Endothelial cell (in vitro differentiated cells): ENCODE measurements at regions not wholly inside any gene's neighbourhood (a gene's known extent, or its start where the extent isn't known, plus 50 kb on each side); places are given as distances from the start of the nearest gene placed in this dataset.

Experiments
- DNase-seq: peaks from one replicate; pipeline ENCODE4 v3.0.0; 2021; ENCODE audit warnings: low spot score
- H3K27ac Mint-ChIP-seq: one replicate; pipeline ENCODE4 v1.8.0; 2021; ENCODE audit warnings: mixed read lengths, inconsistent platforms; ENCODE audit not compliant: unreplicated experiment
- H3K27me3 Mint-ChIP-seq: one replicate; pipeline ENCODE4 v1.8.0; 2021; ENCODE audit warnings: mild to moderate bottlenecking, moderate library complexity, mixed read lengths, inconsistent platforms; ENCODE audit not compliant: unreplicated experiment
- H3K36me3 Mint-ChIP-seq: one replicate; pipeline ENCODE4 v1.8.0; 2021; ENCODE audit warnings: mild to moderate bottlenecking, low read depth, mixed read lengths, inconsistent platforms; ENCODE audit not compliant: unreplicated experiment
- H3K4me1 Mint-ChIP-seq: one replicate; pipeline ENCODE4 v1.8.0; 2021; ENCODE audit warnings: mild to moderate bottlenecking, mixed read lengths, inconsistent platforms; ENCODE audit not compliant: unreplicated experiment
- H3K4me3 Mint-ChIP-seq: one replicate; pipeline ENCODE4 v1.8.0; 2021; ENCODE audit warnings: mild to moderate bottlenecking, mixed read lengths, inconsistent platforms; ENCODE audit not compliant: unreplicated experiment
- H3K9me3 Mint-ChIP-seq: one replicate; pipeline ENCODE4 v1.8.0; 2021; ENCODE audit warnings: mixed read lengths, inconsistent platforms; ENCODE audit not compliant: unreplicated experiment
- CTCF ChIP-seq: fragments of 200-600 bp; sonication (generic); IDR thresholded peaks from one replicate; pipeline ENCODE4 v1.5.0; 2021; ENCODE audit warnings: antibody characterized with exemption; ENCODE audit not compliant: unreplicated experiment

- Mint-ChIP-seq H3K4me3 (no peak overlapping the region), H3K9me3 (no peaks in the 10 kb centered on the region), H3K27ac (no peak overlapping the region), H3K36me3 (no peaks in the 10 kb centered on the region), H3K4me1 (peaks cover 7% of the 10 kb centered on the region), H3K27me3 (no peaks in the 10 kb centered on the region)
- DNase-seq: no peak
- no peak for TF ChIP-seq CTCF
Measured at GRCh38 chr6:104414723-104415122, 445.0 kb downstream of the HACE1 start.

DNA sequence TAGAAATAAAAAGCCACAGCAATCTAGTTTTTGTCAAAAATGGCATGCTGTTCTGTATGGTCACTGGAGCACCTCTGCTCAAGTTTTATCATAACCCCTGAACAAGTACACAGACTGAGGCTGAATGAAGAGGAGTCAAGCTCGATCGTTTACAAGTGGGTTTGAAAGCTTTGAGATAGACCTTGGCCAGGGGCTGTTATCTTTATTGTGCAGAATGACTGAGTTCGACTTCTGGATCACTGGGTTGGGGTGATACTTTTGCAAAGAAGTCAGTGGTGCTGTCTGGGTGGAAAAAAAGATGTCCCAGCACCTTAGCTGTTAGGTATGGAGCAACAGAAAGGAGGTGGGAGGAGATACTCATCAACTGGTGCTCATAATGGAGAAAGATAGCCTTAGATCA, 446.0 kb downstream of the HACE1 start:
- no peak for DNase-seq
- Mint-ChIP-seq H3K4me1 (peaks cover 10% of the 10 kb centered on the region), H3K4me3 (no peak overlapping the region)

DNA sequence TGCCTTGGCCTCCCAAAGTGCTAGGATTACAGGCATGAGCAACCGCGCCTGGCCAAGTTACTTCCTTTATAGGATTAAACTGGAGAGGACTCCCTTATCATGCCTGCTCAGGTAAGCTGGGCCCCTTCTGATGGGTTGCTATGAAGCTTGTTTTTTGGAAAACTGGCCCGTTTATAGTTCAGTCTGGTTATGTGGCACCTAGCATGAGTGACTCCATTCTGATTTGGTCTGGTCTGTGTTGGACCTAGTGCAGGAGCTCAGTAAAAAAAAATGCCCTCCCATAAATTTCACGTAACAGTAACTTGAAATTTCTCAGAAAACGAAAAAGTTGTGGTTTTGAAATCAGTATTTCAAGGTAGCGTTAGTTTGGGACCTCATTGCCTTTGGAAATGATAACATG, 448.4 kb downstream of the HACE1 start:
- DNase-seq: no peak
- Mint-ChIP-seq H3K4me3 (no peak overlapping the region), H3K27ac (no peak overlapping the region), H3K36me3 (no peaks in the 10 kb centered on the region), H3K27me3 (no peaks in the 10 kb centered on the region), H3K9me3 (no peaks in the 10 kb centered on the region), H3K4me1 (peaks cover 11% of the 10 kb centered on the region)
- TF ChIP-seq CTCF: no peak

More for the DNA sequence above, 446.0 kb downstream of the HACE1 start:
- Mint-ChIP-seq H3K27ac (no peak overlapping the region), H3K9me3 (no peaks in the 10 kb centered on the region), H3K27me3 (no peaks in the 10 kb centered on the region), H3K36me3 (no peaks in the 10 kb centered on the region)
- no peak for TF ChIP-seq CTCF

GRCh38 chr6:104409913-104410312, 449.8 kb downstream of the HACE1 start:
- H3K4me1 Mint-ChIP-seq: peaks cover 12% of the 10 kb centered on the region
- TF ChIP-seq CTCF: no peak
- H3K36me3 Mint-ChIP-seq: no peaks in the 10 kb centered on the region
- no peak overlapping the region for H3K4me3 Mint-ChIP-seq
- H3K27me3 Mint-ChIP-seq: no peaks in the 10 kb centered on the region
- DNase-seq: no peak
- H3K27ac Mint-ChIP-seq: no peak overlapping the region
- H3K9me3 Mint-ChIP-seq: no peaks in the 10 kb centered on the region

DNA sequence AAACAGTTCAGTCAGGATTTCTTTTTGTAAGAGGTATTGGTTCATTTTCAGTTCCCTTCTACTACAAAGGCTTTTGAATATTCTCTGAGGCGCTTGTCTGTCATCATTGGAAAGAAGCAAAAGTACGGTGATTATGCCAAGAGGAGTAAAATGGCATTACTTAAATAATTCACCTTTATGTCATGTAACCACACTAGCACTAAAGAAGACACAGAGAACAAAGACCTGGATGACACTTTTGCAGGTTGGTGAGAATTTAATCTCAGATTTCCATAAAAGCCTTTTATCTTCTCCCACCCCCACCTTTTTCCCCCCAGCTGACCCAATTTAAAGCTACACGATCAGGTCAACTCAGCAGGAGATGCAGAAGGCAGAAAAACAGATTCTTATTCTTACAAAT, 451.8 kb downstream of the HACE1 start:
- peaks cover 1% of the 10 kb centered on the region for H3K27me3 Mint-ChIP-seq
- H3K4me3 Mint-ChIP-seq: no peak overlapping the region
- H3K9me3 Mint-ChIP-seq: no peaks in the 10 kb centered on the region

More for the DNA sequence above, 451.8 kb downstream of the HACE1 start:
- H3K36me3 Mint-ChIP-seq: no peaks in the 10 kb centered on the region
- DNase-seq: no peak
- no peak for TF ChIP-seq CTCF
- H3K27ac Mint-ChIP-seq: no peak overlapping the region
- peaks cover 25% of the 10 kb centered on the region for H3K4me1 Mint-ChIP-seq
